HEK293 (cell line): ENCODE measurements at regions not wholly inside any gene's neighbourhood (a gene's known extent, or its start where the extent isn't known, plus 50 kb on each side); places are given as distances from the start of the nearest gene placed in this dataset.

Experiments used
- BCL11A ChIP-seq: fragments of 450-650 bp; formaldehyde crosslinking; IDR thresholded peaks from 2 replicates; pipeline ENCODE4 v1.5.1; 2016; ENCODE audit warnings: low read depth, missing biosample characterization, missing genetic modification characterization
- CTCF ChIP-seq: fragments of 450-650 bp; formaldehyde crosslinking; IDR thresholded peaks from 2 replicates; pipeline ENCODE4 v1.5.1; 2016; ENCODE audit warnings: missing biosample characterization, missing genetic modification characterization
- ZNF133 ChIP-seq: fragments of 450-650 bp; formaldehyde crosslinking; IDR thresholded peaks from 2 replicates; pipeline ENCODE4 v1.5.1; 2016; ENCODE audit warnings: missing biosample characterization, missing genetic modification characterization
- ZNF202 ChIP-seq: fragments of 450-650 bp; formaldehyde crosslinking; IDR thresholded peaks from 2 replicates; pipeline ENCODE4 v1.5.1; 2016; ENCODE audit warnings: missing biosample characterization, missing genetic modification characterization, borderline replicate concordance
- ZNF24 ChIP-seq: fragments of 450-650 bp; formaldehyde crosslinking; IDR thresholded peaks from 2 replicates; pipeline ENCODE4 v1.5.1; 2016; ENCODE audit warnings: missing biosample characterization, missing genetic modification characterization
- ZNF266 ChIP-seq: fragments of 450-650 bp; formaldehyde crosslinking; IDR thresholded peaks from 2 replicates; pipeline ENCODE4 v1.5.1; 2016; ENCODE audit warnings: missing biosample characterization, missing genetic modification characterization, low read depth
- ZNF747 ChIP-seq: fragments of 450-650 bp; formaldehyde crosslinking; IDR thresholded peaks from 2 replicates; pipeline ENCODE4 v1.5.1; 2016; ENCODE audit warnings: missing biosample characterization, missing genetic modification characterization
- ZNF768 ChIP-seq: fragments of 450-650 bp; formaldehyde crosslinking; IDR thresholded peaks from 2 replicates; pipeline ENCODE4 v1.5.1; 2018; ENCODE audit warnings: missing biosample characterization, mild to moderate bottlenecking, missing genetic modification characterization
- ZSCAN30 ChIP-seq: fragments of 450-650 bp; IDR thresholded peaks from 2 replicates; pipeline ENCODE4 v1.5.1; 2018; ENCODE audit warnings: missing biosample characterization, mild to moderate bottlenecking, missing genetic modification characterization, moderate library complexity
- TF ChIP-seq, protein P1 (sequence below): IDR thresholded peaks from 2 replicates; pipeline ENCODE4 v1.6.1; 2011; ENCODE audit warnings: mild to moderate bottlenecking, low read depth, low read length, borderline replicate concordance

- TF ChIP-seq CTCF (tag by site-specific recombination) (no peak), ZNF133 (tag by site-specific recombination) (no peak), ZNF24 (tag by site-specific recombination) (no peak), ZNF266 (tag by site-specific recombination) (no peak), ZSCAN30 (tag by site-specific recombination) (no peak), ZNF202 (tag by site-specific recombination) (no peak), ZNF768 (tag by site-specific recombination) (no peak), ZNF747 (no peak), BCL11A (no peak)
- TF ChIP-seq, protein P1, sequence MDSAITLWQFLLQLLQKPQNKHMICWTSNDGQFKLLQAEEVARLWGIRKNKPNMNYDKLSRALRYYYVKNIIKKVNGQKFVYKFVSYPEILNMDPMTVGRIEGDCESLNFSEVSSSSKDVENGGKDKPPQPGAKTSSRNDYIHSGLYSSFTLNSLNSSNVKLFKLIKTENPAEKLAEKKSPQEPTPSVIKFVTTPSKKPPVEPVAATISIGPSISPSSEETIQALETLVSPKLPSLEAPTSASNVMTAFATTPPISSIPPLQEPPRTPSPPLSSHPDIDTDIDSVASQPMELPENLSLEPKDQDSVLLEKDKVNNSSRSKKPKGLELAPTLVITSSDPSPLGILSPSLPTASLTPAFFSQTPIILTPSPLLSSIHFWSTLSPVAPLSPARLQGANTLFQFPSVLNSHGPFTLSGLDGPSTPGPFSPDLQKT: no peak
Measured at GRCh38 chr12:131267576-131267975, 313.9 kb downstream of the ADGRD1 start.
